IMR-90 (cell line): ENCODE measurements at regions not wholly inside any gene's neighbourhood (a gene's known extent, or its start where the extent isn't known, plus 50 kb on each side); places are given as distances from the start of the nearest gene placed in this dataset.

Experiments
- ATAC-seq: fragments of 200-7000 bp; cut with Tn5 transposase; 2 replicates; pipeline ENCODE4 v1.9.1; 2020; ENCODE audit warnings: low read depth, mild to moderate bottlenecking, moderate library complexity
- BruUV-seq: library from RNA; stranded (reverse); fragments of 400-500 nt; replicated peaks from 2 replicates; lab custom pipeline; 2021; lab: Mats Ljungman, UMichigan
- CTCF ChIA-PET: fragments of 300-600 bp; formaldehyde crosslinking; extraction: SDS; loops from one replicate; lab custom pipeline; 2021; ENCODE audit warnings: antibody characterized with exemption; lab: Yijun Ruan, JAX
- POLR2A ChIA-PET: fragments of 300-600 bp; sonication (Branson Sonifier 250); formaldehyde crosslinking; loops from one replicate; lab custom pipeline; 2022; ENCODE audit warnings: antibody characterized with exemption; ENCODE audit not compliant: unreplicated experiment; lab: Charles Lee
- DNase-seq: peaks from one replicate; pipeline ENCODE4 v3.0.0; 2013
- H2AFZ ChIP-seq: replicated peaks from 2 replicates; pipeline ENCODE3; 2013; ENCODE audit warnings: low read length, mild to moderate bottlenecking; ENCODE audit not compliant: poor library complexity
- H2AK5ac ChIP-seq: 2 replicates; pipeline ENCODE4 v1.6.1; 2013; ENCODE audit warnings: low read depth, low read length, inconsistent platforms
- H2AK9ac ChIP-seq: replicated peaks from 2 replicates; pipeline ENCODE3; 2013; ENCODE audit warnings: mild to moderate bottlenecking, low read depth, low read length, moderate library complexity; ENCODE audit not compliant: poor library complexity
- H2BK120ac ChIP-seq: 2 replicates; pipeline ENCODE4 v1.6.1; 2013; ENCODE audit warnings: low read depth, low read length, inconsistent platforms
- H2BK15ac ChIP-seq: 3 replicates; pipeline ENCODE4 v1.6.1; 2013; ENCODE audit warnings: low read depth, low read length, inconsistent platforms
- H2BK20ac ChIP-seq: 2 replicates; pipeline ENCODE4 v1.6.1; 2013; ENCODE audit warnings: low read depth, mild to moderate bottlenecking, inconsistent platforms, low read length, moderate library complexity
- H2BK5ac ChIP-seq: 2 replicates; pipeline ENCODE4 v1.6.1; 2013; ENCODE audit warnings: mild to moderate bottlenecking, low read depth, low read length, inconsistent platforms; ENCODE audit not compliant: poor library complexity, severe bottlenecking
- H3K14ac ChIP-seq: replicated peaks from 2 replicates; pipeline ENCODE4 v1.6.1; 2013; ENCODE audit warnings: low read depth, low read length, inconsistent platforms
- H3K18ac ChIP-seq: 2 replicates; pipeline ENCODE4 v1.6.1; 2013; ENCODE audit warnings: low read depth, low read length, control low read depth
- H3K23ac ChIP-seq: 2 replicates; pipeline ENCODE4 v1.6.1; 2013; ENCODE audit warnings: low read depth, low read length, inconsistent platforms
- H3K27ac ChIP-seq: 2 replicates; pipeline ENCODE4 v1.5.1; 2013; ENCODE audit warnings: mild to moderate bottlenecking, control low read depth, low read length; ENCODE audit not compliant: insufficient read depth
- H3K27me3 ChIP-seq: 2 replicates; pipeline ENCODE4 v1.6.1; 2013; ENCODE audit warnings: low read length; ENCODE audit not compliant: control insufficient read depth, insufficient read depth
- H3K36me3 ChIP-seq: 2 replicates; pipeline ENCODE4 v1.6.1; 2013; ENCODE audit warnings: low read length, mixed read lengths; ENCODE audit not compliant: control insufficient read depth, insufficient read depth
- H3K4ac ChIP-seq: 2 replicates; pipeline ENCODE4 v1.6.1; 2013; ENCODE audit warnings: low read depth, low read length, inconsistent platforms
- H3K4me1 ChIP-seq: 2 replicates; pipeline ENCODE4 v1.6.1; 2013; ENCODE audit warnings: low read length, mixed read lengths; ENCODE audit not compliant: control insufficient read depth, insufficient read depth
- H3K4me2 ChIP-seq: 2 replicates; pipeline ENCODE4 v1.6.1; 2013; ENCODE audit warnings: low read depth, mild to moderate bottlenecking, control low read depth, low read length, moderate library complexity
- H3K4me3 ChIP-seq: 2 replicates; pipeline ENCODE4 v1.5.1; 2013; ENCODE audit warnings: low read depth, mild to moderate bottlenecking, control low read depth, low read length, moderate library complexity; ENCODE audit not compliant: insufficient read depth
- H3K56ac ChIP-seq: 2 replicates; pipeline ENCODE4 v1.6.1; 2013; ENCODE audit warnings: low read length, inconsistent platforms; ENCODE audit not compliant: insufficient read depth; ENCODE audit errors: extremely low read depth
- H3K79me1 ChIP-seq, 2 experiments: 2 replicates each; pipeline ENCODE4 v1.6.1; 2013; ENCODE audit warnings: low read length in 2 of 2, inconsistent platforms in 1 of 2, low read depth in 1 of 2
- H3K9ac ChIP-seq: 2 replicates; pipeline ENCODE4 v1.6.1; 2013; ENCODE audit warnings: low read depth, low read length, control low read depth
- H3K9me1 ChIP-seq: 2 replicates; pipeline ENCODE4 v1.6.1; 2013; ENCODE audit warnings: low read length, inconsistent platforms; ENCODE audit not compliant: insufficient read depth
- H3K9me3 ChIP-seq: 2 replicates; pipeline ENCODE4 v1.6.1; 2013; ENCODE audit warnings: low read length; ENCODE audit not compliant: control insufficient read depth, insufficient read depth
- H4K20me1 ChIP-seq: 2 replicates; pipeline ENCODE4 v1.6.1; 2013; ENCODE audit warnings: low read length, inconsistent platforms; ENCODE audit not compliant: insufficient read depth
- H4K5ac ChIP-seq: 2 replicates; pipeline ENCODE4 v1.6.1; 2013; ENCODE audit warnings: mild to moderate bottlenecking, low read depth, low read length, control low read depth
- H4K8ac ChIP-seq, 2 experiments: 2 replicates each; pipeline ENCODE4 v1.6.1; 2013; ENCODE audit warnings: low read depth in 2 of 2, low read length in 2 of 2, control low read depth in 1 of 2, inconsistent platforms in 1 of 2
- H4K91ac ChIP-seq: 2 replicates; pipeline ENCODE4 v1.6.1; 2013; ENCODE audit warnings: low read depth, low read length, inconsistent platforms; ENCODE audit not compliant: insufficient read depth
- CHD1 ChIP-seq: IDR thresholded peaks from 2 replicates; pipeline ENCODE4 v1.6.1; 2012; ENCODE audit warnings: low read depth, low read length, improper control_type of control experiment
- NFE2L2 ChIP-seq: fragments of 150-350 bp; IDR thresholded peaks from 2 replicates; pipeline ENCODE4 v1.6.1; 2016; ENCODE audit warnings: low read depth, mild to moderate bottlenecking, low read length
- POLR2A ChIP-seq: IDR thresholded peaks from 2 replicates; pipeline ENCODE4 v1.6.1; 2012; ENCODE audit warnings: mild to moderate bottlenecking, low read depth, low read length
- RCOR1 ChIP-seq: IDR thresholded peaks from 2 replicates; pipeline ENCODE4 v1.6.1; 2012; ENCODE audit warnings: mild to moderate bottlenecking, low read length, improper control_type of control experiment; ENCODE audit not compliant: insufficient replicate concordance
- RFX5 ChIP-seq: IDR thresholded peaks from 2 replicates; pipeline ENCODE4 v1.8.0; 2012; ENCODE audit warnings: low read depth, mild to moderate bottlenecking, low read length, moderate library complexity
- SMC3 ChIP-seq: fragments of 150-350 bp; IDR thresholded peaks from 2 replicates; pipeline ENCODE4 v1.6.1; 2016; ENCODE audit warnings: low read depth, mild to moderate bottlenecking, antibody characterized with exemption, low read length, moderate library complexity
- WGBS, 2 experiments: methylation state at CpG; one replicate each; pipeline versions ENCODE4 v1.1.5 to v1.1.7; 2013; ENCODE audit warnings: missing lambda C conversion rate in 2 of 2; ENCODE audit not compliant: insufficient read length in 1 of 2; ENCODE audit errors: extremely low coverage in 2 of 2; 5-methylcytosine and 5-hydroxymethylcytosine counted together
- dilution Hi-C: fragments of 300-500 bp; cut with HindIII; formaldehyde crosslinking; loops from one replicate; pipeline ENCODE4 v1.14.3; 2018; ENCODE audit warnings: low sequenced_read_pairs; ENCODE audit not compliant: unreplicated experiment
- in situ Hi-C: fragments of 300-500 bp; cut with MboI; formaldehyde crosslinking; loops from 3 replicates; pipeline ENCODE4 v1.14.3; 2019; ENCODE audit warnings: low sequenced_read_pairs, inconsistent platforms, mixed read lengths
- intact Hi-C: fragments of 100-400 bp; cut with micrococcal nuclease; formaldehyde crosslinking; loops from 2 replicates; pipeline ENCODE4 v1.10.0; 2022
- TF ChIP-seq, protein P1 (sequence below): fragments of 150-350 bp; IDR thresholded peaks from 2 replicates; pipeline ENCODE4 v1.6.1; 2016; ENCODE audit warnings: low read depth, mild to moderate bottlenecking, low read length, moderate library complexity, borderline replicate concordance

GRCh38 chr12:66033151-66033550 is 97.4 kb downstream of the LLPH start:
- H2AFZ ChIP-seq = no peak overlapping the region
- ChIA-PET POLR2A (no interaction called here), CTCF (interaction anchor here (0.6 kb wide), 1 partner anchor 66 kb away, joined by 3 read pairs; no protein-coding TSS in a partner anchor)
- H4K20me1 ChIP-seq = no peaks in the 10 kb centered on the region
- H3K23ac ChIP-seq = no peak overlapping the region
- H3K4me1 ChIP-seq = peaks cover 6% of the 10 kb centered on the region
- in situ Hi-C loops = no loop called here
- dilution Hi-C loops = no loop called here
- H3K56ac ChIP-seq = no peak overlapping the region
- H3K9me1 ChIP-seq = peaks cover 3% of the 10 kb centered on the region
- no peak overlapping the region for H3K18ac ChIP-seq
- no peak overlapping the region for H2BK120ac ChIP-seq
- no peak overlapping the region for H3K4ac ChIP-seq
- no peak overlapping the region for H3K9ac ChIP-seq
- no peak overlapping the region for H3K4me2 ChIP-seq
- H3K79me1 ChIP-seq = 0 out of 4 replicates have a peak, but pooled peaks cover 0 to 2% of the 10 kb centered on the region in 2 experiments
- TF ChIP-seq CHD1 (no peak), NFE2L2 (no peak), RFX5 (no peak), RCOR1 (no peak), POLR2A (no peak), SMC3 (no peak)
- TF ChIP-seq, protein P1, sequence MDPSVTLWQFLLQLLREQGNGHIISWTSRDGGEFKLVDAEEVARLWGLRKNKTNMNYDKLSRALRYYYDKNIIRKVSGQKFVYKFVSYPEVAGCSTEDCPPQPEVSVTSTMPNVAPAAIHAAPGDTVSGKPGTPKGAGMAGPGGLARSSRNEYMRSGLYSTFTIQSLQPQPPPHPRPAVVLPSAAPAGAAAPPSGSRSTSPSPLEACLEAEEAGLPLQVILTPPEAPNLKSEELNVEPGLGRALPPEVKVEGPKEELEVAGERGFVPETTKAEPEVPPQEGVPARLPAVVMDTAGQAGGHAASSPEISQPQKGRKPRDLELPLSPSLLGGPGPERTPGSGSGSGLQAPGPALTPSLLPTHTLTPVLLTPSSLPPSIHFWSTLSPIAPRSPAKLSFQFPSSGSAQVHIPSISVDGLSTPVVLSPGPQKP = no peak
- no peak overlapping the region for H4K8ac ChIP-seq
- BruUV-seq = no TSS peak
- no peak overlapping the region for H4K91ac ChIP-seq
- H2BK20ac ChIP-seq = no peak overlapping the region
- H3K27ac ChIP-seq = no peak overlapping the region
- H3K14ac ChIP-seq = no peak overlapping the region
- no peak overlapping the region for H3K4me3 ChIP-seq
- H2BK15ac ChIP-seq = no peak overlapping the region
- intact Hi-C loops = no loop called here
- DNase-seq (no peak), ATAC-seq (no peak)
- no peak overlapping the region for H2AK9ac ChIP-seq
- H4K5ac ChIP-seq = no peak overlapping the region
- no peaks in the 10 kb centered on the region for H3K9me3 ChIP-seq
- no peaks in the 10 kb centered on the region for H3K36me3 ChIP-seq
- 83% methylated on average over 1 of the region's 3 CpGs; no CpG with 5 or more reads in 1 of the 2 experiments for WGBS, 2 experiments
- H2BK5ac ChIP-seq = no peak overlapping the region
- no peak overlapping the region for H2AK5ac ChIP-seq
- no peaks in the 10 kb centered on the region for H3K27me3 ChIP-seq
